ENCODE measurements at regions not wholly inside any gene's neighbourhood (a gene's known extent, or its start where the extent isn't known, plus 50 kb on each side); places are given as distances from the start of the nearest gene placed in this dataset.

- intact Hi-C loops (cut with DNase I; ENCODE audit: low total_unique reads) = no loop called here
- no peak for DNase-seq (ENCODE audit: low spot score in 2 of 2)
- H3K4me3 ChIP-seq (ENCODE audit: low read depth, poor library complexity, severe bottlenecking) = no peak overlapping the region
- WGBS, 2 donors = 72 to 81% methylated on average over 3 of the region's 3 CpGs
- no peak for TF ChIP-seq POLR2A (IDR thresholded peaks at IDR 0.05)
- no peak for TF ChIP-seq CTCF (IDR thresholded peaks at IDR 0.05)
Measured at GRCh38 chr11:19472679-19473078, 231.9 kb upstream of the E2F8 start.

- intact Hi-C loops (cut with DNase I; ENCODE audit: low total_unique reads) = no loop called here
- no peak for DNase-seq (ENCODE audit: low spot score in 2 of 2)
- no peak overlapping the region for H3K4me3 ChIP-seq (ENCODE audit: low read depth, poor library complexity, severe bottlenecking)
- no peak for TF ChIP-seq POLR2A (IDR thresholded peaks at IDR 0.05)
- no peak for TF ChIP-seq CTCF (IDR thresholded peaks at IDR 0.05)
- 80 to 88% methylated on average over 2 of the region's 2 CpGs for WGBS, 2 donors
Measured at GRCh38 chr11:19467904-19468303, 227.2 kb upstream of the E2F8 start.

DNA sequence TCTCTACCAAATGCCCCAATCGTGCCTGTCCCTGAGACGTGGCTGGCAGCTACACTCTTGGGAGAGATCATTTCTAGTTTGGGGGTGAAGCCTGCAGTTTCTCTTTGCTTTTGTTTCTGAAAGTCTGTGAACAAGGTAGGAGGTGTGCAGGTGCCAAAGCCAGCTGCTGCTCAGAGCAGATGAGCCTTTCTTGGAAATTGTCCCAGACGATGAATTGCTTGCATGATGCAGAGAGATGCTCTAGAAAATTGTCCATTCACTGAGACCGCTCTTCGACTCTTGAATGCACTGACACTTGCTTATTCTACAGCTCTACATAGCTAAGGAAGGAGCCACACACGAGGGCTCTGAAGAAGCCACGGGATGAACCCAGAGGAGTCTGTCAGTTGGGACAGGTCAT is 225.6 kb upstream of the E2F8 start:
- H3K4me3 ChIP-seq (ENCODE audit: low read depth, poor library complexity, severe bottlenecking) = no peak overlapping the region
- 72 to 79% methylated on average over 7 of the region's 7 CpGs for WGBS, 2 donors
- intact Hi-C loops (cut with DNase I; ENCODE audit: low total_unique reads) = no loop called here
- no peak for TF ChIP-seq POLR2A (IDR thresholded peaks at IDR 0.05)
- no peak for TF ChIP-seq CTCF (IDR thresholded peaks at IDR 0.05)
- DNase-seq (ENCODE audit: low spot score in 2 of 2) = no peak

- intact Hi-C loops (cut with DNase I; ENCODE audit: low total_unique reads) = no loop called here
- no peak overlapping the region for H3K4me3 ChIP-seq (ENCODE audit: low read depth, poor library complexity, severe bottlenecking)
- WGBS, 2 donors = 85 to 86% methylated on average over 7 of the region's 7 CpGs
- DNase-seq (ENCODE audit: low spot score in 2 of 2) = peak in 1 of 2 donors; percentile 14
- TF ChIP-seq CTCF (IDR thresholded peaks at IDR 0.05) (no peak), POLR2A (IDR thresholded peaks at IDR 0.05) (no peak)
Measured at GRCh38 chr11:19463976-19464375, 223.2 kb upstream of the E2F8 start.

DNA sequence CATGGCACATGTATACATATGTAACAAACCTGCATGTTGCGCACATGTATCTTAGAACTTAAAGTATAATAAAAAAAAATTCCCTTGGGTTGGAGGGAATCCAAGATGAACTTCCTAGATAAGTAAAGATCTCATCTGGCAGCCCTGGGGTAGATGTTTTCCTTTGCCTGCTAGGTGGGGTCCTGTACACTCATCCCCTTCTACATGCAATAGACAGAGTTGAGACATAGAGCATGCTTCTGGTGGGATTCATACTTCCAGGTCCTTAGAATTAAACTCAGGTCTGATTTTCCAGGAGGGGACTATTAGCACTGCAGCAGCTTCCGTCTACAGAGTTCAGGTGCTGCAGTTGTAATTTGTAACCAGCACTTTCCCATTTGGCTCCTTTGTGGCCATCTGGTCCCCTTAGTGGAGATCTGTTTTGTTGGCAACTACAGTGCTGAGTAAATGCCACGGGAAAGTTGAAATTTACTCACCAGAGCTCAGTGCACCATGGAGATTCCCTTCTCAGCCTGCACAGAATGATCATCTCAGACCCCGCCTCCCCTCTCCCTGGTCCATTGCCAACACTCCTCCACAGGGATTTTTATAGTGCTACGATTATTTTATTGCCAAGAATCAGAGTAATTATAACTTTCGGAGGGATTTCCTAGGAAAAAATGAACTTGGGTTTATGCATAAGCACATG is 220.1 kb upstream of the E2F8 start:
- intact Hi-C loops (cut with DNase I; ENCODE audit: low total_unique reads) = no loop called here
- DNase-seq (ENCODE audit: low spot score in 2 of 2) = no peak
- TF ChIP-seq CTCF (IDR thresholded peaks at IDR 0.05) (no peak), POLR2A (IDR thresholded peaks at IDR 0.05) (no peak)
- WGBS, 2 donors = 22 to 29% methylated on average over 6 of the region's 6 CpGs
- no peak overlapping the region for H3K4me3 ChIP-seq (ENCODE audit: low read depth, poor library complexity, severe bottlenecking)

DNA sequence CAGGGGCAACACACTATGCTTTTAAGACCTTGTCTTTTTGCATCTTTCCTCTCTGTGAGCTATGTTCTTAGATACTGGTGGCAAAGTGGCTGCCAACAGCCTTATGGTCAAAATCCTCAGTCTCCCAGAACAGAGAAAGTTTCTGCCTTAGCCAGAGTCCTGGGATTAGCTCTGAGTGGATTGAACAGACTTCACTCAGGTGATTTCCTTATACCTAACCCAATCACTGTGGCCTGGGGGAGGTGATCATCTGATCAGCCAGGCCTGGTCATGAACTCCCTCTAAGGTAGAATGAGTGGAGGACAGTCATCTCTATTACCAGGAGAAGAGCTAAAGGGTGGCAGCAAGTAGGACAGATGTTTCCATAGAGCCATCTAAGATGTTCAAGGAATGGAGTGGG is 218.5 kb upstream of the E2F8 start:
- TF ChIP-seq CTCF (IDR thresholded peaks at IDR 0.05) = no peak
- no peak for TF ChIP-seq POLR2A (IDR thresholded peaks at IDR 0.05)
- DNase-seq (ENCODE audit: low spot score in 2 of 2) = no peak
- H3K4me3 ChIP-seq (ENCODE audit: low read depth, poor library complexity, severe bottlenecking) = no peak overlapping the region
- intact Hi-C loops (cut with DNase I; ENCODE audit: low total_unique reads) = no loop called here
